HEK293T (cell line): ENCODE measurements at regions not wholly inside any gene's neighbourhood (a gene's known extent, or its start where the extent isn't known, plus 50 kb on each side); places are given as distances from the start of the nearest gene placed in this dataset.

Experiments used
- ARNT ChIP-seq: fragments of 450-650 bp; IDR thresholded peaks from 2 replicates; pipeline ENCODE4 v1.6.1; 2017; ENCODE audit warnings: mild to moderate bottlenecking
- BHLHE40 ChIP-seq: fragments of 450-650 bp; IDR thresholded peaks from 2 replicates; pipeline ENCODE4 v1.6.1; 2016; ENCODE audit warnings: mild to moderate bottlenecking, moderate library complexity, borderline replicate concordance
- FOXM1 ChIP-seq: fragments of 450-650 bp; IDR thresholded peaks from 2 replicates; pipeline ENCODE4 v1.6.1; 2017; ENCODE audit warnings: mild to moderate bottlenecking, borderline replicate concordance
- LEF1 ChIP-seq: fragments of 450-650 bp; IDR thresholded peaks from 2 replicates; pipeline ENCODE4 v1.6.1; 2017; ENCODE audit warnings: mild to moderate bottlenecking, borderline replicate concordance
- NFRKB ChIP-seq: fragments of 450-650 bp; IDR thresholded peaks from 2 replicates; pipeline ENCODE4 v1.6.1; 2016; ENCODE audit warnings: mild to moderate bottlenecking, moderate library complexity
- PKNOX1 ChIP-seq: fragments of 450-650 bp; IDR thresholded peaks from 2 replicates; pipeline ENCODE4 v1.6.1; 2016
- SP1 ChIP-seq: fragments of 450-650 bp; IDR thresholded peaks from 2 replicates; pipeline ENCODE4 v1.6.1; 2017
- SUZ12 ChIP-seq: fragments of 450-650 bp; IDR thresholded peaks from 2 replicates; pipeline ENCODE4 v1.6.1; 2016; ENCODE audit warnings: mild to moderate bottlenecking

- TF ChIP-seq BHLHE40 (no peak), FOXM1 (no peak), PKNOX1 (no peak), LEF1 (no peak), SP1 (no peak), NFRKB (no peak), ARNT (no peak), SUZ12 (no peak)
Observed at GRCh38 chr9:26013199-26013598, 335.0 kb upstream of the TUSC1 start.
